MM.1S (cell line): ENCODE measurements at regions not wholly inside any gene's neighbourhood (a gene's known extent, or its start where the extent isn't known, plus 50 kb on each side); places are given as distances from the start of the nearest gene placed in this dataset.

Experiments used
- CTCF ChIP-seq: fragments of 300-600 bp; sonication (generic); IDR thresholded peaks from 2 replicates; pipeline ENCODE4 v1.5.1; 2016; ENCODE audit warnings: antibody characterized with exemption, low read length, mixed read lengths
- EZH2 ChIP-seq: fragments of 300-600 bp; sonication (generic); optimal IDR thresholded peaks from 2 replicates; pipeline ENCODE3; 2017; ENCODE audit warnings: low read depth, mild to moderate bottlenecking, antibody characterized with exemption, low read length, mixed read lengths

- TF ChIP-seq CTCF = no peak
- no peak for TF ChIP-seq EZH2
Measured at GRCh38 chr4:82256718-82257117, 117.1 kb downstream of the HNRNPD start.
